HG03521 (cell line): ENCODE measurements at regions not wholly inside any gene's neighbourhood (a gene's known extent, or its start where the extent isn't known, plus 50 kb on each side); places are given as distances from the start of the nearest gene placed in this dataset.
"Not testable (repeated sequence)": the region's sequence is repeated elsewhere in the genome, so short reads cannot be mapped to it uniquely, and the experiment has no call there.

Source experiments
- ATAC-seq: cut with Tn5 transposase; IDR thresholded peaks from one replicate; pipeline ENCODE4 v1.9.1; 2021; ENCODE audit warnings: mild to moderate bottlenecking, moderate library complexity; ENCODE audit not compliant: unreplicated experiment

DNA sequence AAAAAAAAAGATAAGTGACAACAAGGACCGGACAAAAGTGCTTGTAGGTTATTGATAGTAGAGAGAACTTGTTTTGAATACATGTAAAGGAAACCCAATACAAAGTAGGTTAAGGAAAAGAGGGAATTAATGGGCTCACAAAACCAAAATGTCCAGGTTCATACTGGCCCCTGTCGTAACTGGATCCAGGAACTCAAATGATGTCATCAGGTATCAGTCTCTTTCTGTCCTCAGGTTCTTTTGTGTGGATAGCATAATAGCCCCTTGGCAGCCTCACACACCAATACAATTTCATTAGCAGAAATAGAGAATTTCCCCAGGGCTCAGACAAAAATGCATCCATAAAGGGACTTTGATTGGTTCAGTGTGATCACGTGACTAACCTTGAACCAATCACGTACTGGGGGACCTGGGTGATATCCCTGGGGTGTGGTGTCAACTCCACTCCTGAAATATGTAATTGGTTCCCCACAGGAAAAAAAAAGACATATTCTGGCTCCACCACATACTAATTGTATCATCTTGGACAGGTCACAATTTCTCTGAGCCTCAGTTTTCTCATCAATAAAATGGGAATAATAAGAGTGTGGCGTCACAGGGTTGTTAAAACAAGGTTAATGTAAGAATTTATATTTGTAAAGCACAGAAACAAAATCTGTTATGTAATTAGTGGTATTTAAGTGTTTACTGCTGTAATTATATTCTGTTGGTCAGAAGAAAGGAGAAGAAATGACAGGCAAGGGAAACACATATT, 174.8 kb downstream of the PDGFRA start:
- no peak for ATAC-seq

- not testable (repeated sequence) for ATAC-seq
These were observed 180.3 kb downstream of the PDGFRA start for GRCh38 chr4:54409270-54409817.

- no peak for ATAC-seq
These were observed 185.5 kb downstream of the PDGFRA start for GRCh38 chr4:54414545-54414944.

- ATAC-seq: no peak
These were observed 188.4 kb downstream of the PDGFRA start for GRCh38 chr4:54417476-54417875.

GRCh38 chr4:54418468-54418867, 189.4 kb downstream of the PDGFRA start:
- no peak for ATAC-seq

- no peak for ATAC-seq
These were observed 194.0 kb downstream of the PDGFRA start for GRCh38 chr4:54423066-54423465.

DNA sequence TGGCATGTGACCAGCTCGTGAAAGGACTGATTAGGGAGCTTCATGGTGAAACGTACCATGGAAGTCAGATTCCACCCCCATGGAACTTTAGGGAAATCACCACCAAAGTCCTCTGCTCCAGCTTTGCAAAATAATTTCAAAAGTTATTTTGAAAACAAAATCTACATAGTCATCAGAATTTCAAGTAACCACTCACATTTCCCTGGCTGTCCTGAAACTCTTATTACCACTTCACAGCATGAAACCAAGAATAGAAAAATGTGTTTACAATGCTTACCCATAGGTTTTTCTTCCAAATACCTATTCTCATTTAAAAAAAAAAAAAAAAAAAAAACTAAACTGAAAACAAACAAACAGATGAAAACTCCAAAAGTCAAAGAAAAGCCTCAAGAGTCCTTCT, 198.7 kb downstream of the PDGFRA start:
- ATAC-seq: no peak

DNA sequence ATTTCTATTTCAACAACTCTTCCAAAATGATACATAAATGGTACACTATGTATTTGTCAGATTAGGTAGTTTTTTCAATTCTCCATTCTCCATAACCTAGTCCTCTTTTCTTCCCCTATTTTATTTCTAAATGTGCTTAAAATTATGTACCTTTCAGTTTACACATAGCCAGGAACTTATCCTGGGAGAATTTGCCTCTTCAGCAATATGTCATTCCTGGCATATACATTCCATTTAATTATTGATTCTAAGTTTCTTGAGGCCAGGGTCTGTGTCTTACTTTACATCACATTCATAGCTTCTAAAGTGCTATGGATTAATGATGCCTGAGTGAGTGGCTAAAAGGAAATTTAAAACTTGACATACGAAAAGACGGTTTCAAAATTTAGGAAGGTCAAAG, 199.8 kb downstream of the PDGFRA start:
- ATAC-seq: no peak

DNA sequence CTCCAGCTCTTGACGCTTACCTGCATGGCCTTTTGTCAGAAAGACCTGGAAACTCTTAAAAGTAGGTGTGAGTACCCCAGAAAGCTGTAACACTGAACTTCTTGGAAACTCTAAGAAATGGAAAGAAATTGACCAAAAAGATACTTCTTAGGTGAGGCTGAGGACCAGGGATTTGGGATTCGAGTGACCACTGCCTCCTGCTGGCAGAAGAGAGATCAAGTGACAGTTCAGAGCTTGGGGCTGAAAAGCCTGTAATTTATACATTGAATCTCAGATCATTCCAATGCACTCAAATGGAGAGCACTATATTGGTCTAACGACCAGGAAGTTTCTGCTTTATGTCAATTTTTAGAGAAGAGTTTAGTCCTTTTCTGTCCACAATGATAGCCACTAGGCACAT, 204.6 kb downstream of the PDGFRA start:
- no peak for ATAC-seq

DNA sequence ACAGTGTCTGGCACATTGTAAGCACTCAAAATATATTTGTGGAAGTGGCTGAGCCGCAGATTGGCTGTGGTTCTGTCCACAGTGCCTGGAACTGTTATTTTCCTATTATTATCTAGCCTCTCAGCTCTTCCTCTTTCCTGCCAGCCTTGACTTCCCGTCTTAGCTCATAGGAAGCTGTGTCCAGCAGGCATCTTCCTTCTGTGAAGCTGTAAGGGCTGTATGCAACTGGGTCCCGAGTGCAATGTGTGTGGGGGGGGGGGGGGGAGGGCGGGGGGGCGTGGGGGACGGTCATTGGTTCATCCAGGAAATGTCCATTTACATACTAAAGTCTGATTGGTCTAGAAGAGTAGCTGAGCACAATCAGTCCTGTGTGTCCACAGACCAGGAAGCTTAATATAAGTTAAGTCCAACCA, 210.7 kb downstream of the PDGFRA start:
- ATAC-seq: no peak

GRCh38 chr4:54440394-54441136, 211.5 kb downstream of the PDGFRA start:
- no peak for ATAC-seq

GRCh38 chr4:54445866-54446265, 211.9 kb upstream of the KIT start:
- ATAC-seq: no peak

DNA sequence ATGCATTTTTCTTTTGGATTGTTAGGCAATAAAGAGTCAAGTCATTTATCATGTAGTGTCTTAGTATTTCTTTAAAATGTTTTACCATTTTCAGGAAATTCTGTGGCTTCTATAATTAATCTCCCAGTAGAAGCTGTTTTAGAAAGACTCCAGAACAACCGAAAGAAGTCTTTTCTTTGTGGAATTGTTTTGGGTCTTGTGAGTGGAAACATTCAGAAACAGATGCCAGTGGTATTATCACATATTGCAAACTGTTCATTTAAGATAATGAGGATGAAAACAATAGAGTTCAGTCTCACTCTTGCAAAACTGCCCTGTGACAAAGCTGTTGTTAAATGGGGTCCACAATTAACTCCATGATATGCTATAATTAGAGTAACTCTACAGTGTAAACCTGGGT, 211.2 kb upstream of the KIT start:
- ATAC-seq: no peak

- no peak for ATAC-seq
These were observed 210.5 kb upstream of the KIT start for GRCh38 chr4:54447304-54447703.

DNA sequence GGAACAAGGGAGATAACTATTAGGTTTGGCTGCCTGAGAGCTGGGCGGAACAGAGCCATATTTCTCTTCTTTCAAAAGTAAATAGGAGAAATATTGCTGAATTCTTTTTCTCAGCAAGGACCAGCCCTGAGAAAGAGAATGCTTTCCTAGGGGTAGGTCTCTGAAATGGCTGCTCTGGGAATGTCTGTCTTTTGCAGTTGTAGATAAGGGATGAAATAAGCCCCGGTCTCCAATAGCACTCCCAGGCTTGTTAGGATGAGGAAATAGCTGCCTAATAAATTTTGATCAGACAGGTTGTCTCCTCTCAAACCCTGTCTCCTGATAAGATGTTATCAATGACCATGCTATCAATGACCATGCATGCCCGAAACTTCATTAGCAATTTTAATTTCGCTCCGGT, 207.8 kb upstream of the KIT start:
- no peak for ATAC-seq

GRCh38 chr4:54466960-54467359, 190.8 kb upstream of the KIT start:
- not testable (repeated sequence) for ATAC-seq

DNA sequence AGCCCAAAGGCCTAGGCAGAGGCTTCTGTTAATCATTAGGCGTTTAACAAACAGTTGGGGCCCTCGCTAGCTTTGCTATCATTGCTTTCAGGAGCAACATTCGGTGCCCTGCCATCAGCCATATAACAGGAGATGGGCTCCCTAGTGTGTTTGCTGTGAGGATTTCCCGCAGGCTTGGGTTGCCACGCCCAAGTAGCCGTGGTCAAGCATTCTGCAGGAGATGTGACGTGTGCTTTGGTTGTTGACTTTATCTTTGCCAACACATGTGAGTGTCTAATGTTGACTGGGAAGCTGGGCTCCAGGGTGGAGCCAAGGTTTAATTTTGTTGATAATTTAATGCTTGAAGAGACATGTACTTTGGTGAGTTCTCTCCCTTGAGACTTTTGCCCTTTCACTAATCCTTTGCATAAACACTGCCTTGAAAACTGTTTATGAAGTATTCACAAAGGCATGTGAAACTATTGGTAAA, 184.6 kb upstream of the KIT start:
- no peak for ATAC-seq

GRCh38 chr4:54473798-54474197, 184.0 kb upstream of the KIT start:
- ATAC-seq: no peak

GRCh38 chr4:54475546-54475945, 182.2 kb upstream of the KIT start:
- ATAC-seq: no peak

- ATAC-seq: no peak
These were observed 175.1 kb upstream of the KIT start for GRCh38 chr4:54482529-54483200.

GRCh38 chr4:54484383-54484782, 173.4 kb upstream of the KIT start:
- no peak for ATAC-seq
